Activated CD8-positive, alpha-beta memory T cell treated with anti-CD3 and anti-CD28 coated beads, Interleukin-2, amount 50 U/mL, for 48 hours (primary cell): ENCODE measurements at regions not wholly inside any gene's neighbourhood (a gene's known extent, or its start where the extent isn't known, plus 50 kb on each side); places are given as distances from the start of the nearest gene placed in this dataset.

Source experiments
- DNase-seq: peaks from one replicate; pipeline ENCODE4 v3.0.0-alpha.2; 2020

GRCh38 chr2:172232708-172233396 is 130.2 kb upstream of the DLX2 start:
- no peak for DNase-seq

- DNase-seq = no peak
Measured at GRCh38 chr2:172233987-172234715, 131.5 kb upstream of the DLX2 start.

- peak; percentile 62 for DNase-seq
Measured at GRCh38 chr2:172234716-172235691, 132.3 kb upstream of the DLX2 start.

- no peak for DNase-seq
Measured at GRCh38 chr2:172239944-172240590, 137.4 kb upstream of the DLX2 start.

- DNase-seq = no peak
Measured at GRCh38 chr2:172241222-172241621, 138.5 kb upstream of the DLX2 start.

DNA sequence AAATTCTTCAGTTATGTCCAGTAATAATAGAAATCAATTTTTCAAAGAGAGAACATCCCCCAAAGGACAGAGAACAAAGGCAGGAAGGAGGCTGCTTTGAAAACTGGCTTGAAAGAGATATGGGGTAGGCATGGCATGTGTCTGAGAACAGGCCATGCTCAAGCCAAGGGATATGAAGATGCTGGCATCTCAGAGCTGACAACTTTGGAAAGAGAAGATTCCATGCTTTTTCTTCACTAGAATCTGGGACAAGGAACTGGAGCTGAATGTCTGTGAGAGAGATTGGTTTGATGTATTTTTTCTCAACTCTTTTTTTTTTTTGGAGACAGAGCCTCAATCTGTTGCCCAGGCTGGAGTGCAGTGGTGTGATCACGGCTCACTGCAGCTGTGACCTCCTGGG is 139.8 kb upstream of the DLX2 start:
- no peak for DNase-seq

GRCh38 chr2:172242961-172243360 is 140.3 kb upstream of the DLX2 start:
- no peak for DNase-seq

DNA sequence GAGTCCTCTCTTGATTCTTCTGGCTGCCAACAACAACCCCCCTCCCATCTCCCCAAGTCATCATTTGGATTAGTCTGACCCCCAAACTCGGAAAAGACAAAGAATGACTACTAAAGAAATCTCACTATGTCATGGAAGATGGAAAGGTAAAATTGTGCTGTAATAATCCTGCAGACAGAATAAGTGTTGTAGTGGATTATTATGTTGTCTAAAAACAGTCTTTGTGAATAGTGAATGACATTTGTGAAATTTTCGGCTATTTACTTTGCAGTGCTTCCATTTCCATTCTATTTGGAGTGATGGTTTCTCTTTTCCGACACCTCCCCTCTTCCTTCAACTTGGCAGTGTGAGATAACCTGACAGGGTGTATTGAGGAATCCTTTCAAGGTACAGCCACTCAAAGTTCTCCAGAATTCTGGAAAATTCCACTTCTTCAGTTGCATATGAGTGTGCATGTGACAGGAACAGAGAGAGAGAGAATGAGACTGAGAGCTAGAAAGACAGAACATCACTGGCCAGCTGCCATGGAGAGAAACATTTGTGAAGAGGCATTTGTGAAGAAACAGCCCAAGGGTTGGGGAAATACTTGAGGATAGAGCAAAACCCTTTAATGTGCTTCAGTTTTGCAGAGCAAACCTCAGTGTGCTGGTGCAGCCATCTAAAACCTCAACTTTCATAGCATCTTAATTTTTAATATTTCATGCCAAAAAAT is 141.9 kb upstream of the DLX2 start:
- DNase-seq = no peak

- no peak for DNase-seq
Measured at GRCh38 chr2:172246649-172247048, 143.9 kb upstream of the DLX2 start.

GRCh38 chr2:172247203-172247602 is 144.5 kb upstream of the DLX2 start:
- no peak for DNase-seq

GRCh38 chr2:172248381-172248780 is 145.7 kb upstream of the DLX2 start:
- DNase-seq = no peak

DNA sequence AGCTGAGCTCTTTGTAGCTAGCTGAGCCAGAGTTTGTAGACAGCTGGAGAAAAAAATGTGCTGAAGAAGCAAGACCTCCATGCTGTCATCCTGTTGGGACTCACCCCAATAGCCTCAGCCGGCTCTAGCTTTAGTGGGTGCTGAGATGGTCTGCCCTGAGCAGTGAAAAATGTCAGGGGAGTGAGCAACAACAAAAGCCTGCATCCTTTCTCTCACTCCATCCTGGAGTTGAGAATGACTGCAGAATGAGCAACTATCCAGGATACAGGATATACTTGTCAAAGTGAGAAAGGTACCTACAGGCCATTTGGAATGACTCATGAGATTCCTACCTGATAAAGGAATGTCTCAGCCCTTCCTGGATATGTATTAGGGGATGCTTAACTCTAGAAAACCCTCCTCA is 146.1 kb upstream of the DLX2 start:
- no peak for DNase-seq

DNA sequence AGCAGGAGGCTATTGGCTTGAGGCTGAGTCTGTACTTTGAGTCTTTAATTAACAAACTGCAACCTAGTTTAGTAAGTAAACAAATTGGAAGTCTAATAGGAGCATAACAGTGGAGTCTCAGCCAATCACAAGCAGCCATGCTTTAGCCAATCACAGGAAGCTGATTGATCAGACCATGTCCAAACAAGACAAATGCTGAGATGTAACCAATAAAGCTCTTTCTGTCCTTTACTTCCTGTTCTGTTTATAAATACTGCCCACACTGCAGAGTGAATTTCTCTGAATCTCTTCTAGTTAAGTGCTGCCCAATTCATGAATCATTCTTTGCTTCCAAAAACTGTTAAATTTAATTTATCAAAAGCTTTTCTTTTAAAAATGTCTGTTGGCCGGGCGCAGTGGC is 146.6 kb upstream of the DLX2 start:
- no peak for DNase-seq

DNA sequence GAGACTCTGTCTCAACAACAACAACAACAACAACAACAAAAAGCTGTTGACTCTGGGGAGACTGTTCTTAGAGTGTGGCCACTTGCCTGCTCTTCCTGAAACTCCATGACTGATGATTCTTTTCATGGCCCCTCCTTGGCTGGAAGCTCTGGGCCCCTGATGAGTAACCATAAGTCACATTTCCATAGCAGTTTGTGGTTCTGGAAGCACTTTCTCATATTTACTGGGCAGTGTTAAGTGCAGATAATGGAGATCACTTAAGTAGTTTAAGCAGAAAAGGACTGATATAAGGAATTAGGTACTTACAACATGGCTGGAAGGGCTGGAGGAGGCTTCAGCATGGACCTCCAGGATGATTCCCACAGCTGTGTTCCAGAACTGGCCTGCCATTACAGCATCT is 147.3 kb upstream of the DLX2 start:
- no peak for DNase-seq

- no peak for DNase-seq
Measured at GRCh38 chr2:172251231-172251630, 148.5 kb upstream of the DLX2 start.

DNA sequence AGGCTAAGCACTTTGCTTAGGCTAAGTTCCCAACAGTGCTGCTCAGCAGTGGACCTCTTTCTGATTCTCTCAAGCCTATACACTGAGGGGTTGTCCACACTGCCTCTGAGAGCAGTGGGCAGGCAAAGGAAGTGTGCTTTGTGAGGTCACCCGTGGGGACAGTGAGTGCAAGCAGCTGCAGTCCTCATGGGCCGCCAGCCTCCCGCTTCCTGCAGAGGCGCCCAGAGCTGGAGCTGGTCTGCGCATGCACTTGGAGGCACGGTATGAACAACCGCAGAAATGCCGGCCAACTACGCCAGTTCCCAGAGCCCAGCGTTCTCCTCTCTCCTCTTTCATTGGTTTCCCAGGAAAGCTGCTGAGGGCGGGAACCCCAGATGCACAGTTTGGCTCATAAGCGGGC is 149.5 kb upstream of the DLX2 start:
- DNase-seq = no peak

DNA sequence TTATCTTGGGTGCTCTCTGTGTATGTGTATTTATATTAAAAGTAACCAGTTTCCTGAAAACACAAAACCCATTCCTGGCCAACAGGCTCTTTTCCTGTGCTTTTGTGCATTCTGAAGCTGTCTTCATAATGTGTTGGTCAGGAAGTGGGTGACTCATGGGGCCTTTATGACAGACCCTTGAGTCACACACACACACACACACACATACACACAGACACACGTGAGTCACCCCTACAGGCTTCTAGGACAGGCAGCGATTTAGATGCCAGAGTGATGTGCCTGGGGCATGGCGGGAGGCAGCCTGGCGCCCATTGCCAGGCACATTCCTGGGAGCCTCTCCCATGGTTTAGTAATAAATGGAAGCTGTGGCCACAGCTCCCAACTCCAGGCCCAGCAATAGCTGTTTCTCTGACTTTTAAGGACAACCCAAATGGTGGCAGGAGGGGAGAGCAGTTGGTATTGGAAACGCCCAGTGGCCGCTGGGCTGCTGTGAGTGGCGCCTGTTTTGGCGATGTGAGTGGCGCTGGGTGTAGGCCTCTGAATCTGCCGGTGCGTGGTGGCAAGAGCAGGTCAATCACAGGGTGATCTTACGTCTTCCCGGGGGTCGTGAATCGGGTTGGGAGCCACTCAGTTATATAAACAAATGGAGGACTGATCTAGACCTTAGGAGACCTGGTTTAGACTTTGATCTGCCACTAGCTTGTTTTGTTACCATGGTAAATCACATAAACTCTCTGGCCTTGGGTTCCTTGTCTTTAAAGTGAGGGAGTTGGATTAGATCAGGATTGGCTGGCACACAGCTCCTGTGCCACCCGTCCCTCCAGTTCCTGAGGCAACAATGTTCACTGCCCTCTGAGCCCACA is 150.7 kb upstream of the DLX2 start:
- DNase-seq = peak; percentile 62

GRCh38 chr2:172256886-172257285 is 154.2 kb upstream of the DLX2 start:
- DNase-seq = no peak

GRCh38 chr2:172259827-172260226 is 157.1 kb upstream of the DLX2 start:
- no peak for DNase-seq

- DNase-seq = no peak
Measured at GRCh38 chr2:172260336-172260735, 157.6 kb upstream of the DLX2 start.

DNA sequence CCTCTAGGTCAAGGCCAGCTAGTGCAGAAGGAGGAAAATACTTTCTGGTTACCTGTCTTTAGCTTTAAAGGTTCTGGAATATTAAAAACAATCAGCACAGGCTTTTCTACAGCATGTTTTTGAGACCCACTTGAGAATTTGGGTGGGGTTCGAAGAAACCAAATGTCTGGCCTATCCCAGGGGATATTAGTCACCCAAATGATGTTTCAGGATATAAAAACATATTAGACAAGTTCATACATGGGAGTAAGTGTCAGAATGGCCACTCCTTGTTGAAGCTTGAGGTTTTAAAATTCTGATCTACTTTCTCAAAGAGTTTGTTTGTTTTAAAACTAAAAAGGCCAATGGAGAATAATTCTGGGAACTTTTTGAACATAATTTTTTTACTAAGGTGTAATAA is 158.6 kb upstream of the DLX2 start:
- no peak for DNase-seq
